ENCODE measurements at regions not wholly inside any gene's neighbourhood (a gene's known extent, or its start where the extent isn't known, plus 50 kb on each side); places are given as distances from the start of the nearest gene placed in this dataset.

DNA sequence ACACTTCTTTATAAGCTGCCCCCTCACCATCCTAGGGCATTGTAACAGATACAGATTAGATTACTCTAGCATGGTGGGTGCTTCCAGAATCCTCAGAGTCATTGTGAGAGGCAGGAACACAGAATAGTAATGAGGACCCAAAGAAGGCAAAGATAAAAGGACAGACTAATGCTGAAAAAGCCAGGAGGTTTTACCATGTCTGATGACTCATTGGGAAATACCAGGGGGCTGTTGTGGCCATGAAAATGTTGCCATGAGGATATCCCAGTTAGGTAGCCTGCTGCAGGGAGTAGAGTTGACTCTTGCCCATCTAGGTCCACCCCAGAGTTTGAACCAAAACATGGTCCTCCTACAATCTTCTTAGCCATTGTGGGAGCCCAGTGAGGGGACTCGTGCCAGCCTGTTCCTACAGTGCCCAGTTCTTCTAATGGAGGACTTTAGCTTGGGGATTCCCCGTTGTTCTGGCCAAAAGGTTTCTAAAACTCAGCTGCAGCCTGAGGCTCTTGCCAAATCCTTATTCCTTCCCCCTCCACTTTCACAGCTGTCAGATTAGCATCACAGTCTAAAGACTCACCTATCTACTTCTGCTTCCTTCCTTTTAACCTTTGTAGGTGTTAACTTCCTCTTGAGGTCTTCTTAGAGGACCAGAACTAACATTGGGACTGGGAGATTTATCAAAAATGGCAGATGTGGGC, 586.0 kb upstream of the AADAT start:
- DNase-seq, result no peak
- Histone ChIP-seq H3K4me1 (ENCODE audit: control insufficient read depth in 2 of 2, insufficient read depth in 2 of 2, low read length in 2 of 2) (no peaks in the 10 kb centered on the region), H3K4me2 (replicated peaks; ENCODE audit: low read depth, low read length, poor library complexity, severe bottlenecking) (no peak overlapping the region), H3K36me3 (replicated peaks in 1 of 2; ENCODE audit: control extremely low read depth in 1 of 2, control insufficient read depth in 1 of 2, extremely low read depth in 1 of 2, insufficient read depth in 2 of 2, low read length in 1 of 2) (no peaks in the 10 kb centered on the region), H3K27me3 (replicated peaks in 1 of 4; ENCODE audit: control extremely low read depth in 1 of 4, control insufficient read depth in 3 of 4, insufficient read depth in 4 of 4, low read length in 3 of 4) (no peaks in the 10 kb centered on the region), H3K79me2 (ENCODE audit: control insufficient read depth, insufficient read depth, low read length) (no peaks in the 10 kb centered on the region), H4K20me1 (ENCODE audit: control insufficient read depth, insufficient read depth, low read length, poor library complexity, severe bottlenecking) (no peaks in the 10 kb centered on the region), H3K9me3 (ENCODE audit: control extremely low read depth in 1 of 3, control insufficient read depth in 2 of 3, insufficient read depth in 1 of 3, low read length in 2 of 3) (no peaks in the 10 kb centered on the region), H3K4me3 (ENCODE audit: control extremely low read depth in 1 of 5, extremely low read depth in 1 of 5, insufficient read depth in 1 of 5, low read depth in 2 of 5, low read length in 4 of 5) (no peak overlapping the region), H2AFZ (ENCODE audit: insufficient read depth, low read depth, low read length, poor library complexity, severe bottlenecking) (no peak overlapping the region), H3K9ac (ENCODE audit: low read length) (no peak overlapping the region), H3K27ac (ENCODE audit: low read length in 2 of 2) (no peak overlapping the region)
- Mint-ChIP-seq H3K27ac (no peak overlapping the region), H3K4me3 (no peak overlapping the region), H3K9me3 (ENCODE audit: insufficient read depth) (peaks cover 3% of the 10 kb centered on the region), H3K4me1 (no peaks in the 10 kb centered on the region), H3K27me3 (no peaks in the 10 kb centered on the region)
- no CpG with 5 or more reads among the region's 2 CpGs for WGBS (ENCODE audit: insufficient coverage)
- ChIA-PET POLR2A (no interaction called here), CTCF (no interaction called here)
- ATAC-seq (ENCODE audit: low read depth), result no peak
- no peak for TF ChIP-seq EZH2 (IDR thresholded peaks at IDR 0.05; ENCODE audit: borderline replicate concordance, insufficient read depth, low read depth, low read length, poor library complexity, severe bottlenecking)
- TF ChIP-seq, protein P1, sequence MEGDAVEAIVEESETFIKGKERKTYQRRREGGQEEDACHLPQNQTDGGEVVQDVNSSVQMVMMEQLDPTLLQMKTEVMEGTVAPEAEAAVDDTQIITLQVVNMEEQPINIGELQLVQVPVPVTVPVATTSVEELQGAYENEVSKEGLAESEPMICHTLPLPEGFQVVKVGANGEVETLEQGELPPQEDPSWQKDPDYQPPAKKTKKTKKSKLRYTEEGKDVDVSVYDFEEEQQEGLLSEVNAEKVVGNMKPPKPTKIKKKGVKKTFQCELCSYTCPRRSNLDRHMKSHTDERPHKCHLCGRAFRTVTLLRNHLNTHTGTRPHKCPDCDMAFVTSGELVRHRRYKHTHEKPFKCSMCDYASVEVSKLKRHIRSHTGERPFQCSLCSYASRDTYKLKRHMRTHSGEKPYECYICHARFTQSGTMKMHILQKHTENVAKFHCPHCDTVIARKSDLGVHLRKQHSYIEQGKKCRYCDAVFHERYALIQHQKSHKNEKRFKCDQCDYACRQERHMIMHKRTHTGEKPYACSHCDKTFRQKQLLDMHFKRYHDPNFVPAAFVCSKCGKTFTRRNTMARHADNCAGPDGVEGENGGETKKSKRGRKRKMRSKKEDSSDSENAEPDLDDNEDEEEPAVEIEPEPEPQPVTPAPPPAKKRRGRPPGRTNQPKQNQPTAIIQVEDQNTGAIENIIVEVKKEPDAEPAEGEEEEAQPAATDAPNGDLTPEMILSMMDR (IDR thresholded peaks at IDR 0.05), result no peak
- intact Hi-C loops (cut with micrococcal nuclease), result no loop called here

DNA sequence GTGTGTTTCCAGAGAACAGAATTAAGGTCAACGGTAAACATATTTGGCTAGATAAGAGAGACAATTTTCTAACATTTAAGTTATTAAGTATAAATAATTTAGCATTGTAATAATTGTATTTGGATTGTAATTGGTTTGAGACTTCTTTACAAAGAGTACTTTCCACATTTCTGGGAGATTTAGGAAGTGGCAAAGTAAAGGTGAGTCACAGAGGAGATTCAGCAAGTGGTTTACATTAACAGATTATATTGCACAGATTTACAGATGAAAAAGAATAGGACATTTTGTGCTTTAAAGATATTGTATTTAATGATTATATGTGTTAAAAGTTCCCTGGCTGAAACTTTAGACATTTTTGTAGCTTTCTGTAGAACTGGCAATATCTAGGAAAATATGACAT, 584.4 kb upstream of the AADAT start:
- no peaks in the 10 kb centered on the region for H3K27me3 Mint-ChIP-seq

More for the DNA sequence above, 584.4 kb upstream of the AADAT start:
- H3K27ac Mint-ChIP-seq, result no peak overlapping the region
- ChIA-PET POLR2A (no interaction called here), CTCF (no interaction called here)
- Histone ChIP-seq H4K20me1 (ENCODE audit: control insufficient read depth, insufficient read depth, low read length, poor library complexity, severe bottlenecking) (no peaks in the 10 kb centered on the region), H3K4me2 (replicated peaks; ENCODE audit: low read depth, low read length, poor library complexity, severe bottlenecking) (no peak overlapping the region), H3K9ac (ENCODE audit: low read length) (no peak overlapping the region), H3K36me3 (replicated peaks in 1 of 2; ENCODE audit: control extremely low read depth in 1 of 2, control insufficient read depth in 1 of 2, extremely low read depth in 1 of 2, insufficient read depth in 2 of 2, low read length in 1 of 2) (no peaks in the 10 kb centered on the region), H3K4me3 (ENCODE audit: control extremely low read depth in 1 of 5, extremely low read depth in 1 of 5, insufficient read depth in 1 of 5, low read depth in 2 of 5, low read length in 4 of 5) (no peak overlapping the region), H3K9me3 (ENCODE audit: control extremely low read depth in 1 of 3, control insufficient read depth in 2 of 3, insufficient read depth in 1 of 3, low read length in 2 of 3) (no peaks in the 10 kb centered on the region), H2AFZ (ENCODE audit: insufficient read depth, low read depth, low read length, poor library complexity, severe bottlenecking) (no peak overlapping the region), H3K4me1 (ENCODE audit: control insufficient read depth in 2 of 2, insufficient read depth in 2 of 2, low read length in 2 of 2) (no peaks in the 10 kb centered on the region), H3K27ac (ENCODE audit: low read length in 2 of 2) (no peak overlapping the region), H3K79me2 (ENCODE audit: control insufficient read depth, insufficient read depth, low read length) (no peaks in the 10 kb centered on the region), H3K27me3 (replicated peaks in 1 of 4; ENCODE audit: control extremely low read depth in 1 of 4, control insufficient read depth in 3 of 4, insufficient read depth in 4 of 4, low read length in 3 of 4) (no peaks in the 10 kb centered on the region)
- intact Hi-C loops (cut with micrococcal nuclease), result no loop called here
- no peak overlapping the region for H3K4me3 Mint-ChIP-seq
- no CpG with 5 or more reads among the region's 1 CpG for WGBS (ENCODE audit: insufficient coverage)
- TF ChIP-seq, protein P1 (IDR thresholded peaks at IDR 0.05), result no peak
- TF ChIP-seq EZH2 (IDR thresholded peaks at IDR 0.05; ENCODE audit: borderline replicate concordance, insufficient read depth, low read depth, low read length, poor library complexity, severe bottlenecking), result no peak
- ATAC-seq (ENCODE audit: low read depth) (no peak), DNase-seq (no peak)
- H3K4me1 Mint-ChIP-seq, result no peaks in the 10 kb centered on the region
- H3K9me3 Mint-ChIP-seq (ENCODE audit: insufficient read depth), result peaks cover 2% of the 10 kb centered on the region
